DND-41 (cell line): ENCODE measurements at regions not wholly inside any gene's neighbourhood (a gene's known extent, or its start where the extent isn't known, plus 50 kb on each side); places are given as distances from the start of the nearest gene placed in this dataset.

Experiments
- CTCF ChIP-seq: IDR thresholded peaks from 2 replicates; pipeline ENCODE4 v1.5.1; 2012; ENCODE audit warnings: borderline replicate concordance, low read length, moderate library complexity, mild to moderate bottlenecking; ENCODE audit not compliant: poor library complexity, severe bottlenecking; ENCODE audit errors: extremely low read depth
- EZH2 ChIP-seq: IDR thresholded peaks from 3 replicates; pipeline ENCODE4 v1.6.1; 2012; ENCODE audit warnings: borderline replicate concordance, low read depth, mild to moderate bottlenecking, moderate library complexity, low read length, inconsistent platforms; ENCODE audit not compliant: severe bottlenecking

- TF ChIP-seq CTCF, result no peak
- no peak for TF ChIP-seq EZH2
These were observed 122.9 kb upstream of the RAP1B start for GRCh38 chr12:68487721-68488309.
